Lower lobe of right lung (tissue), 2 donors: ENCODE measurements at regions not wholly inside any gene's neighbourhood (a gene's known extent, or its start where the extent isn't known, plus 50 kb on each side); places are given as distances from the start of the nearest gene placed in this dataset.

Source experiments
- ATAC-seq, 2 donors: fragments of 200-7000 bp; cut with Tn5 transposase; one replicate each; pipeline ENCODE4 v1.9.1; 2020 to 2022; ENCODE audit warnings: mild to moderate bottlenecking in 2 of 2, moderate library complexity in 2 of 2
- DNase-seq: peaks from one replicate; pipeline ENCODE4 v3.0.0-alpha.2; 2020
- H3K27ac ChIP-seq: fragments of 200-600 bp; one replicate; pipeline ENCODE4 v1.8.0; 2022
- H3K27me3 ChIP-seq: fragments of 200-600 bp; one replicate; pipeline ENCODE4 v1.8.0; 2022; ENCODE audit warnings: low read depth
- H3K36me3 ChIP-seq: fragments of 200-600 bp; one replicate; pipeline ENCODE4 v1.8.0; 2022; ENCODE audit warnings: mild to moderate bottlenecking
- H3K4me1 ChIP-seq: fragments of 200-600 bp; one replicate; pipeline ENCODE4 v1.8.0; 2022
- H3K4me3 ChIP-seq: fragments of 200-600 bp; one replicate; pipeline ENCODE4 v1.8.0; 2022; ENCODE audit warnings: mild to moderate bottlenecking
- H3K9me3 ChIP-seq: fragments of 200-600 bp; one replicate; pipeline ENCODE4 v1.8.0; 2022
- CTCF ChIP-seq: fragments of 200-600 bp; IDR thresholded peaks from one replicate; pipeline ENCODE4 v1.8.0; 2022; ENCODE audit warnings: antibody characterized with exemption, mild to moderate bottlenecking
- intact Hi-C: fragments of 100-400 bp; cut with DNase I; formaldehyde crosslinking; loops from one replicate; pipeline ENCODE4 v1.11.0; 2022
- donor health status: DM: no; HTN: yes; CAD: no; lungs with severe emphysema.

DNA sequence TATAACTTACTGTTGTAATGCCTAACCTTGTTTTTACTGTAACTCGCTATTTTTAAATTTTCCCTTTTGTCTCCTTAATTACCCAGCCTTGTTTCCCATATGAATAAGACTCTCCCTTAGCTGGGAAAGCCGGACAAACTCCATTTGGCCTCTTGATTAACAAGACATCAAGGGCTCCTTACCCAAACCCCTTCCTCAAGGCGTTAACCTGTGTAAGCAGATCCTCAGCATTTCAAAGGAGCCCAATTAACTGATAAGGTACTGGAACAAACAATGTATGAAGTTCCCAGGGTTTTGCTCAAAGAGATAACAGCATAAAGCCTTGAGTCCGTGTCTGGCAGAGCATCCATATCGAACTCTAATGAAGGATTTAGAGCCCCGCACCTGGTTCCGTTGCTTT, 66.0 kb upstream of the SIMC1 start:
- no peaks in the 10 kb centered on the region for H3K4me1 ChIP-seq
- TF ChIP-seq CTCF: no peak
- DNase-seq: no peak
- peaks cover 8% of the 10 kb centered on the region for H3K27me3 ChIP-seq
- H3K9me3 ChIP-seq: no peaks in the 10 kb centered on the region
- no peak overlapping the region for H3K4me3 ChIP-seq
- no peaks in the 10 kb centered on the region for H3K36me3 ChIP-seq
- no peak overlapping the region for H3K27ac ChIP-seq
- intact Hi-C loops: no loop called here
- no peak for ATAC-seq

DNA sequence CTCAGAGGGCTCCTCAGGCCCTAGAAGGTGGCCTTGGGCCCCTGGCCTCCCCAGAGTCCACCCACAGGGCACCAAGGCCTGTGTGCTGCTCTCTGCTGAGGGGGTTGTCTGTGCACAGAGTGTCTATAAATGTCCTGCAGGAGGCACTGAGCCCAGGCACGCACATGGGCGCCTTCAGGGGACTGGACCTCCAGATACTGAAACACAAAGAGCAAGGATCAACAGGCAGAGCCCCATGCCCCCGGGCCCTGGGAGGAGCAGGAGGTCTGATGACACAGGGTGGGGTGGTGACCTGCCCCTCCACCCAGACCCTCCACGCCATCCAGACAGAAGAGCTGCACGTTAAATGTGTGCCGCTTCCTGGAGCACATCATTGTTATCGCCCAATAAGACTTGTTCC, 64.6 kb upstream of the SIMC1 start:
- Histone ChIP-seq H3K36me3 (no peaks in the 10 kb centered on the region), H3K9me3 (no peaks in the 10 kb centered on the region), H3K4me3 (no peak overlapping the region), H3K27me3 (peaks cover 11% of the 10 kb centered on the region), H3K4me1 (no peaks in the 10 kb centered on the region), H3K27ac (no peak overlapping the region)
- intact Hi-C loops: no loop called here
- ATAC-seq (no peak), DNase-seq (no peak)
- TF ChIP-seq CTCF: no peak

DNA sequence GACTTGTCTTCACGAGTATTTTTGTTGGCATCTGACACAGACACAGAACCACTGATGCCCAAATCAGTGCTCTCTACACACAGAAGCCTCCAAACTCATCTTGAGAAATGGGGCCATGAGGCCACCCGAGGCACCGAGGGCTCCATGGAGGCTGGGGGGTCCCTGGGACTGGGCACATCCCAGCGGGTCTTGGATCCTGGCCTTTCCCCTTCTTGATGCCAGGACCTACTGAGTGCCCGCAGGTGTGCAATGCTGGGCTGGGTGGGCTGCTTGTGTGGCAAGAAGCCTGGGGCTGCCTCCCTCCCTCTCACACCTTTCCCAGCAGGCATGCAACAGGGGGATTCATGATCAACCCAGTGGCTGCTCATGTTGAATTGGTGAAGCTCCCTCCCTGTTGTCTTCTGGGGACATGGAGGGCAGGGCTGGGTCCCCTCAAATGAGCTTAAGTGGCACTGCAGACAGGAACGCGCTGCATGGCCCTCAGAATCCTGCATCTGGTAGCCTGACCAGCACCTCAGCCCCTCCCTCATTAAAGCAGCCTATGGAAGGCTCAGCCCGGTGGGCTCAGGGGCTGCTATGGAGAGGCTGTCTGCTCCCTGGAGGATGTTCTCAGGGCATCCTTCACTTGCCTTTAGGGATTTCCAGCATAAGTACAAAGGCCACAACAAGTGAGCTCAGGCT, 63.7 kb upstream of the SIMC1 start:
- ATAC-seq: no peak
- no peak for TF ChIP-seq CTCF
- no peaks in the 10 kb centered on the region for H3K9me3 ChIP-seq
- intact Hi-C loops: no loop called here
- no peak overlapping the region for H3K27ac ChIP-seq
- H3K4me1 ChIP-seq: no peaks in the 10 kb centered on the region
- no peaks in the 10 kb centered on the region for H3K36me3 ChIP-seq
- no peak for DNase-seq
- H3K4me3 ChIP-seq: no peak overlapping the region
- H3K27me3 ChIP-seq: peaks cover 11% of the 10 kb centered on the region

DNA sequence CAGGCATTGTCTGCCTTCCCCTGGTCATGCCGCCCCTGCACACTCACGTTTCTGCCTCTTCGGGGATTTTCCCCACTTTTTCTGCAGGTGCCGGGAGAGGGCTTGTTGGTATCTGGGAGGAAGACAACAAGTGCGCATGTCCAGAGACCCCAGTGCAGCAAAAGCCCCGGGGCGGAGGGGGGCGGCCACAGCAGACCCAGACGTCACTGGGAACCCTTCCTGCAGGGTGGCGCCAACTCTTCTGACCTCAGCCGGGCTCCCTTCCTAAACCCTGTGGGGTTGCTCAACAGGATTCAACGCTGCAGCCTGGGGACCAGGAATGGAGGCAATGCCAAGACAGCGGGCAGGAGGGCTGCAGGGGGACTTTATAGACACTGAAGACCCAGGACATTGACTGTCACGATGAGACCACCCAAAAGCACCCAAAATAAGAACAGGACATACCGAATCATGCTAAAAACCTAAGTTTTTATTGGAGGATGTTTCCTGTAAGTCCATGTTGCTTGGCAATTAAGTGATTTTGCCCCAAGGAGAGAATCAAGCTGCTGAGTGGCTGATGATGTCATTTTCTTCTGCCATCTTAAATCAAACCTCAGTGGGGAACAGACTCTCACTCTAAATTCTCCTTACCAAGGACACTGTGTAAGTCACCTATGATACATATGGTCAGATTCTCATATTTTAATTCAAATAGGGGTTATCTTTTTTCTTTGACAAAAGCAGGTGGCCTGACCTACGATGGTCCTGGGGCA, 62.9 kb upstream of the SIMC1 start:
- Histone ChIP-seq H3K4me1 (no peaks in the 10 kb centered on the region), H3K9me3 (no peaks in the 10 kb centered on the region), H3K36me3 (no peaks in the 10 kb centered on the region), H3K27ac (no peak overlapping the region), H3K4me3 (no peak overlapping the region), H3K27me3 (peaks cover 11% of the 10 kb centered on the region)
- DNase-seq (no peak), ATAC-seq (no peak)
- intact Hi-C loops: no loop called here
- TF ChIP-seq CTCF: no peak

GRCh38 chr5:176176231-176176630, 62.0 kb upstream of the SIMC1 start:
- DNase-seq (no peak), ATAC-seq (no peak)
- Histone ChIP-seq H3K27me3 (peaks cover 11% of the 10 kb centered on the region), H3K27ac (no peak overlapping the region), H3K9me3 (no peaks in the 10 kb centered on the region), H3K4me1 (no peaks in the 10 kb centered on the region), H3K36me3 (no peaks in the 10 kb centered on the region), H3K4me3 (no peak overlapping the region)
- intact Hi-C loops: no loop called here
- TF ChIP-seq CTCF: no peak
